Activated CD4-positive, alpha-beta T cell treated with anti-CD3 and anti-CD28 coated beads, Interleukin-2, Interleukin-6, amounts not matched to agents 100 ng/mL and 50 ng/mL, durations not matched to agents 16 hours and 8 hours (primary cell): ENCODE measurements at regions not wholly inside any gene's neighbourhood (a gene's known extent, or its start where the extent isn't known, plus 50 kb on each side); places are given as distances from the start of the nearest gene placed in this dataset.

ENCODE experiments used
- DNase-seq: peaks from one replicate; pipeline ENCODE4 v3.0.0-alpha.2; 2020

DNA sequence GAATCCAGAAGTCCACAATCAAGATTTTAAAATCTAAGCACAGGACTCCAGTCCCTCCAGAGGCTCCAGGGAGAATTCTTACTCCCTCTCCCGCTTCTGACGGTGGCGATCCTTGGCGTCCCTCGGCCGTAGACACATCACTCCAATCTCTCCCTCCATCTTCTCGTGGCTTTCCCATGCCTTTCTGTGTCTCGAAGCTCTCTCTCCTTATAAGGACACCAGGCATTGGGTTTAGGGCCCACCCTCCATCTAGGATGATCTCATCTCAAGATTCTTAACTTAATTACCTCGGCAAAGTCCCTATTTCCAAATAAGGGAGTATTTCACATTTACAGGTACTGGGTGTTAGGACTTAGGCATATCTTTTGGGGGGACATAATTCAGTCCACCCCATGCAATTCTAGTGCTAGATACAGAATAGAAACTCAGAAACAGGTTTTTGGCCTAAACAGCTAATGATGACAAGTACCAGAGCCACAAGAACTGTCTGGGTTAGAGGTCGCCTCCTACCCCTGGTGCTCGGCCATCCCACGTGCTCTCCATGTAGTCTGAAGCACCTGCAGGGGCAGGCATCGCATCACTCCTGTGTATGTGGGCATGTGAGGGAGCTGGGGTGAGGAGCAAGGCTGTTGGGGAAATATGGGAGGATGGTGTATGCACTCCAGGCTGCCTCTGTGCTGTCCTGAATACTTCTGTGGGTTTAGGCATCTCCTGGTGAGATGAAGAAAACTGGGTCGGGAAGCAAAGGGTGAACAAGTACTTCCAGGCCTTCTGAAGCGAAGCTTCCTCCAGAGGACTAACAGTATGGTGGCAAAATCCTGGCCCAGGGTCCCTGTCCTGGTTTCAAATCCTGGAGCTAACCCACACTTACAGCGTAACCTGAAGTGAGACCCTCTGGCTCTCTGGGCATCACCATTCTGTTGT lies 298.3 kb upstream of the ZMIZ1 start:
- no peak for DNase-seq

DNA sequence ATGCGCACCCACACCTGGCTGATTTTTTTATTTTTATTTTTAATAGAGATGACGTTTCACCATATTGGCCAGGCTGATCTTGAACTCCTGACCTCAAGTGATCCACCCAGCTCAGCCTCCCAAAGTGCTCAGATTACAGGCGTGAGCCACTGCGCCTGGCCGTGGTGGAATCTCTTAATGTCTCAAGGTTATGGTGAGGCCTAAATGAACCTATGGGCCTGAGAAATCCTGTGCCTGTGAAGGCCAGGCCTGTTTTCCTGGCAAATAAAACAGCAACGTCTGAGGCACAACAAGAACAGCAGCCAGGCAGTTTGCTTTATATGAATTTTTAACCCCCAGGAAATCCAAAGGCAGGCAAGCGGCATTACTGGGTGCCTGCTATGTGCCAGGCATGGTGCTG lies 297.5 kb upstream of the ZMIZ1 start:
- no peak for DNase-seq

DNA sequence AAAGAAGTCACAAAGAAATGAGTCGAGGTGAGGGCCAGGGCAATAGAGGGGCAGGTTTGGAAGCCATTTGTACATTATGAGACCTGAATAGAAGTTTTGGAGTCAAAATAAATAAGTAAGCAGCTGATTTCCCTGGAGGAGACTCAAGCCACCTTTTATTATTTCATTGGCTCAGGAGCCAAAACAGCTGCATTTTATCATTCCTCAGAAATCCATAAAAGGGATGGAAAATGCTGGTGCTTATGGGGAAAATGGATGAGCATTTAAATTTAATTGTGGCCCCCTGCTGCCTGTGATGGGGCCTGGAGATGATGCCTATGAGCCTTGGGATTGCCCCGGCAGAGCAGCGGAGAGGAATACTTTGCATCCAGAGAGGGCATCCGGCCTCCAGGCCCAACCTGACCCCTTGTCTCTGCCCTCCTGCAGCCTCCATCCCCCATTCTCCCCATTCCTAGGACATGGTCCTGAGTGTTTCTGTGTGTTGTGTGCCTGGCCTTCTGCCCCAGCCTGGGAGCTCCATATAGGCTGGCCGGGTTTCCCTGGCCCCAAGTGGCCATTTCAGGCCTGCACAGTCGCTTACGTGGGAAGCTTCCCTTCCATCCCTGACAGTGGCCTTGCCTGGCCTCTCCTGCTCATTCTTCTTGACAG lies 296.8 kb upstream of the ZMIZ1 start:
- no peak for DNase-seq

DNA sequence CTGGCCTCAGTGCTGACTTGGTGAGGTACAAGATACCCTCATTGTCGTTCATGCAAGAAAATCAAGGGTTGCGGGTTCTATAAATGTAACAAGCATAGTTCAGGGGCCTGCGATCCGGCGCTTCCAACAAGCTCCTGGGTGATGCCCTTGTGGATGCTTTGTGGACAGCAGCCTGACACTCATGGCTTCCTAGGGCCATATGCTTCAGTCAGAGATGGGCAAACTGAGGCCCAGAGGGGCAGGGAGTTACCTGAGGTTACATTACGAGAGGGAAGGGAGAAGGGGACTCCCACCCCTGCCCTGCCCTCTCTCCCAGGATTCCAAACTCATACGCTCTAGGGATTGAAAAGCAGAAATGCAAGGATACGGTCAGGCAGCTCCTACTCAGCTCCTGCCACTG lies 296.3 kb upstream of the ZMIZ1 start:
- DNase-seq, result no peak

DNA sequence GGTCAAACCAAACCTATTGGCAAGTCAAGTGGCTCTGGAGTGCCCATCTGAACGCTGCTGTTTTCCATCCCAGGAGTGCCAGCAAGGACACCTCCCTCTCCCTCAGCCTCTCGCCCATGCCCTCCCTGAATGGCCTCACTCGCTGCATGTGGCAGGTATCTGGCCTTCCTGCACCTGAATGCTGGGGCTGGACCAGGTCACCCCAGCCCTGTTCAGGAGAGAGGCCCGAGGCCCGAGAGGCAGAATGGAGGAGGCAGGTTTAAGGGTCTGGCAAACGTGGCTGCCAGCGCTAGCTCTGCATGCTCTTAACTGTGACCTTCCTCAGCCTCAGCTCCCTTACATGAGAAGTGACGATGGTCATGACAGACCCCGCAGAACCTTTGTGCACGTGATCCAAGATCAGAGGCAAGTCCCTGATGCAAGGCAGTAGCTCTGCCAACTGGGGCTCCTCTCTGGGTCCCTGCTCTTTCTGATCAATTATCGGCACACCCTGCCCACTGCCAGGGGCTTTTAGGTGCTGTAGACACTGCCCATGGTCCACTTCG lies 295.7 kb upstream of the ZMIZ1 start:
- no peak for DNase-seq

DNA sequence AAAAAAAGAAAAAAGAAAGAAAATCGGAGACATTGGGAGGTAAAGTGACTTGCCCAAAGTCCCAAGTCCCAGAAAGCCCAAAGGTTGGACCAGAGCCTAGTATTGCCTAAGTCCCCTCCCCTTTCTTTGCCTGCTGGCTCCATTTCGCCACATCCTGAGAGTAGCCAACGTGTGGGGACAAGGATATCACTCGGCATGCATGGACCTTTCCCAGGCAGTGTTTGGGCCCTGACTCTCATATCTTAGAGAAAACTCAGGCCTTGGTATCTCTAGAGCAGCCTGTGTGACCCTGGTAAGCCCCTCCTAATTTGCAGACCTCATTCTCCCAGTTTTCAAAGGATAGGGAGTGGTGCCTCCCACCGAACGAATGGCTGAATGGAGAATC lies 294.2 kb upstream of the ZMIZ1 start:
- no peak for DNase-seq

DNA sequence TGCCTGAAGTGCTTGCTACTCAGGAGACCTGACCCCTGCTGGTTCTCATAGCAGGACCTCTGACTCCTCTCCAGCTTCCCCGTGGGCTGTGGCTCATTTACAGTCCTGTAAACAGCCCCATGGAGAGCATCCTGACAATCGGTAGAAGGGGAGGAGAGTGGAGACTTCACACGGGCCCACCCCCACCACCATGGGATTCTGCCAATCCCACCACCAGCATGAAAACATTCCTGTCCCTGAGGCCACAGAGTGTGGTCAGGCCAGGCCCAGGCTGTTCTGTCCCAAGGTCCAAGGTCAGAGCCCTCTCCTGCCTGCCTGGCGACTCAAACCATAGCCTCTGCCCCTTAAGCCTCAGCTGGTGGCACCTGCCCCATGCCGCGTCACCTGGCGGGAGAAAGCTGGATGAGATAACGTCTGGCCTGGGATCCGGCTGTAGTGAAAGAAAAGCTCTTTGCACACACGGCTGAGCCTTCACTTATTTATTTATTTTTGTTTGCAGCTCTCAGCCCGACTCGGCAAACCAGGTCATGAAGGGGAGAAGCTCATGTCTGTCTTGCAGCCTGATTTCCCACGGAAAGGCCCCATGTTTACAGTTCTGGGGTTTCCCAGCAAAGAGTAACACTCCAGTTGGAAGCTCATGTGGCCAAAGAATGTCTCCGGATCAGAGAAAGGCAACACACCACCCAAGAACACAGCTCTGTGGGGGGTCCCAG lies 293.6 kb upstream of the ZMIZ1 start:
- DNase-seq, result no peak

DNA sequence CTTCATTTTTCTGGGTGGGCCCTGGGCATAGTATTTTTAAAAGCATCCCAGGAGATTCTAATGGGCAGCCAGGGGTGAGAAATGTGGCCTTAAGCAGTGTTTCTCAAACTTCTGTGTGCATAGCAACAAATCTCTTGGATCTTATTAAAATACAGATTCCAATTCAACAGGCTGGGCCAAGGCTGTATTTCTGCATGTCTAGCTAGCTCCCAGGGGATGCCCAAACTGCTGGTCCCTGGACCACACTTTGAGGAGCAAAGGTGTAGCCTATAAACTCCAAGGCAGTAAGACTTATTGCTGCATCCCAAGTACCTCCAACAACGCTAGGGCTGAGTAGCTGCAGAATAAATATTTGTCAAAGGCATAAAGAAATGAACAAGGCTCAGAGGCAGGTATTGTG lies 292.9 kb upstream of the ZMIZ1 start:
- DNase-seq, result no peak

DNA sequence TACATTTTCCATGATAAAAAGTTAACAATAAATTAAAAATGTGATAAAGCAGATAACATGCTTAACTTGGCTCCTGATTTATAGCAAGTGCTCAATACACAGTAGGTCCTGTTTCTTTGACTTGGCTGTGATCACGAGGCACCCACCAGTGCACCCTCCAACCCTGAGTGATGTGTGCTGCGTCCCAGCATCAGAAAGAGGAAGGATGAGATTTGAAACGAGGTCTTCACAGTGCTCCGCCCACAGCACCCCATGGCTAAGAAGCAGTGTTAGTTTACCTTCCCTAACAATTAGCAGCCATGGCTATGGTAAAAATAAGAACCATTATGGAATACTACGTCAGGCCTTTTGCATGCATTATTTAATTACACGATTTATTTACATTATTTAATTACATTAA lies 292.0 kb upstream of the ZMIZ1 start:
- no peak for DNase-seq

DNA sequence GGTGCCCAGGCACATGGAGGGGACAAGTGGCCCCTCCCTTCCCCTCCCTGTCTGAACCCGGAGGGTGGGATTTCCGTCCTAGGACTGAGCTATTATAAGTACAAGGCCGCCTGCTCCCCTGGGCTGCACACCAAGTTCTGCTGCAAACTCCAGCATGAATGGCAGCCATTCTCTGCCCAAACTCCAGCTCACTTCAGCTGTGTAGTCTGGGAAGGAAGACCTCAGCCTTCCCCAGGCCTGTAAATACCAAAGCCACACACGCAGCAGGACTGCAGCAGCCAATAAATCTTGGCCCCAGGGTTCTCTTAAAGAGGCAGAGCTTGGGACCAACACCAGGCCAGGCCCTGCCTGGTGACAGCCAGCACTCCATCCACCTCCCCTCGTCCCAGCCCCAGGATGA lies 291.3 kb upstream of the ZMIZ1 start:
- no peak for DNase-seq

DNA sequence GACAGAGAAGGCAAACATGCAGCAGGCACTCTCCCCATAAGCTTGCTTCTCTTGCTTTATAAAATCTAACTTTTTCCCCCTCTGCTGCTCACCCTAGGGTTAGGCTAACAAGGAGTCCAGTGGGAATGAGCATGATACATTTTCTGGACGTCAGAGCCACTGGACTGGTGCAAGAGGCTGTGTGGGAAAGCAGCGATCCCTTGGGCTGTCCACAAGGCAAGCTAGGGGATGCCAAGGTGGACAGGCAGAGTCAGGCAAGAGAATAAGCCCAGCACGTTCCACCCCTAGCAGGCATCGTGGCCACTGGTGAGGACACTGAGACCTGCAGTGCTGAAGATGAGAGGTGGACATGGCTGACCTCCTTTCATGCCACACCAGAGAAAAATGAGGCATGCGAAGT lies 290.9 kb upstream of the ZMIZ1 start:
- DNase-seq, result no peak

DNA sequence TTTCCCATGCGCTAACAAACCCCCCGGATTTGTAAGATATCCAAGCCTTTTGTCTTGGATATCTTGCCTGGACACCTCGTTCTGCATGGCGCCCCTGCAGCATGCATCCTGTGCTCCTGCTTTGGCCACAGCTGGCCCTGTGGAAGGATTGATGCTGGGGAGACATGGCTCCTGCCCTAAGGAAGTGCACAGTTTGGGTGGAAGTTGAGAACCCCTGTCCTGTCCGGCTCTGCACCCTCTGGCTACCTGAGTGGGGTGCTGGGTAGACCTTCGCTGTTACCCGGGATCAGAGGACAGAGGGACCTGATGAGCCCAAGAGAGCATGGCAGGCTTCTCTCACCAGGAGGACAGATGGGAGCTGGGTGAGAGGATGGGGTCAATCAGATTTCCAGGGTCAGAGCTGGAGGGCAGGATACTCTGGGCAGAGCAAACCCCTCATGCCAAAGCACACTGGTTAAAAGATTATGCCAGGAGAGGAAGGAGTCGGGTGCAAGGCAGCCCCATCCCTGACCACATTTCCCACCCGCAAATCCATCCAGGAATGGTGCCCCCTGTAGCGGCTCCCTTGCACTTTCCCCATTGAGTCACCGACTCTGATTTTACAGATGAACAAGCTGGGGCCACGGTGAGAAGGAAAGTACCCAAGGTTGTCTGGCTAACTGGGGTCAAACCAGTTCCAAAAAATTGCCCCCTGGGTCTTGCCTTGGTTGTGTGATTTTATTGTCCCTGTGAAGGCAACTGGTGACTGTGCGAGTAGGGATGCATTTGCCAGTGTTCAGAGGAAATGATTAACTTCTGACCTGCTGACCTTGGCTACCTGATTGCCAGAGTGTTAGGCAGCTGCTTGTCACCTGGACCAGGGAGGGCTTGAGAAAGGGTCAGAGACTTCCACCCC lies 290.1 kb upstream of the ZMIZ1 start:
- no peak for DNase-seq

DNA sequence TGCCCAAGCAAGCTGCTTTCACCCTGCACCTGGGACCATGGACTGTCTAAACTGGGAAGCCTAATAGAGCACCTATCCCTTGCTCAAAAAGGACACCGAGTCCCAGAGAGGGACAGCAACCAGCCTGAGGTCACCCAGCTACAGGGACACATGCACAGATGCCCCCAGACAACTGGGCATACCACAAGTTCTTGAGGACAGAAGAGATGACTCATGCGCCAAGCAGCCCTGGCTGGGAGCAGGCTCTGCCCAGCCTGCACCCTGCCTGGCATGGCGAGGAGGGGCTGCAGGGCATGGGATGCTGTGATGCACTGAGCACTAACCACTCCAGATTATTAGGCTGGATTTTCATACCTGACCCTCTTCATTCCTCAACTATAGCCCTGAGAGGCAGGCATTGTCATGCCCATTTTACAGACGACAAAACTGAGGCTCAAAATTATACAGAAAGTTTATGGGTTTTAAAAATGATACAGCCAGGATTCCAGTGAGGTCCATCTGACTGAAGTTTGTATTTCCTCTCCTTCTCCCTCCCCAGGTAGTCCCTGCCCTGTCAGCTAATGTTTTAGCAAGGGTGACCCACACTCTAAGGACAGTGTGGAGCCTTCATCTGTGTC lies 289.3 kb upstream of the ZMIZ1 start:
- no peak for DNase-seq

DNA sequence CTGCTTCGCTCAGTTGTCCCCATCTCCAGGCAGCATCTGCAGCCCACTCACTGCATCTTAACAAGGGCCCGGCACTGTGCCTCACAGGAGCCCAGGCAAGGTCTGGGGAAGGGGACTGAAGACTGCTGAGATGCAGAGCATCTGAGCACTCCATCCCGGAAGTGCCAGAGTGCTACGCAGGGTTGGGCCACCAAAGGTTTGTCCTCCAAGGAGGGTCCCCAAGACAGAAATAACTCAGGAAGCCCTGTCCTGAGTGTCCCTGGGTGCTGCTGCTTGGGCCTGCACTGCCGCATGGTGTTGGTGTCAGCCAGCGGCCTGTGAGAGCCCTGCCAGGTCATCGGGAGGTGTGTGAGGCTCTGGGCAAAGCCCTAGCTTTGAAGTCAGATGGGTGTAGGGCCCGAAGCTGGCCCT lies 288.2 kb upstream of the ZMIZ1 start:
- DNase-seq, result no peak

DNA sequence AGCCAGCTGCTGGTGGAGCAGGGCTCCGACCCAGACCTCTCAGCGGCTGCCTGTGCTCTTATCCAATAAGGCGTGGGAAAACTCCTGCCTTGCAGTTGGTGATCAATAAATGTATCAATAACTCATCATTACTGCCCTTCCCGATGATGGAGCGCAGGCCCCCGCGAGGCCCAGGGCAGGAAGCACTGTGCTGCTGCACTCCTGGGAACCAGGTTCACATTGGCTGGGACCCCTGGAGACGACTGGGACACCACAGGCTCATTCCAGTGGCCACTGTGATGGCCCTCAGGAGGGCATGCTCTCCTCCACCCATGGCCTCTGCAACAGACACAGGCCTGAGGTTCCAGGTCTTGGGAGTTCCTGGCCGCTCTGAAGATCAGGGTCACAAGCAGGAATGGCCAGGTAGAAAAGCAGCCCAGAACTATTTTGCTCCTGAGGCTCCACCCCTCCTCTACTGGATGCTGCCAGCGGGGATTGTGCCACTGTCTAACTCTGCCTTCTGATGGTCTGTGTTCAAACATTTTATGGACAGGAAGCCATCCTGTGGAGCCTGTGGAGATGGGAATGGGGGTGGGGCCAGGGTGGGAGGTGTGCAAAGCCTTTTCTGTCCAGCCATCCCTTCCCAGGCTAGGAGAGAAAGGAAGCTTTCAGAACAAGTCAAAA lies 287.4 kb upstream of the ZMIZ1 start:
- DNase-seq, result no peak

DNA sequence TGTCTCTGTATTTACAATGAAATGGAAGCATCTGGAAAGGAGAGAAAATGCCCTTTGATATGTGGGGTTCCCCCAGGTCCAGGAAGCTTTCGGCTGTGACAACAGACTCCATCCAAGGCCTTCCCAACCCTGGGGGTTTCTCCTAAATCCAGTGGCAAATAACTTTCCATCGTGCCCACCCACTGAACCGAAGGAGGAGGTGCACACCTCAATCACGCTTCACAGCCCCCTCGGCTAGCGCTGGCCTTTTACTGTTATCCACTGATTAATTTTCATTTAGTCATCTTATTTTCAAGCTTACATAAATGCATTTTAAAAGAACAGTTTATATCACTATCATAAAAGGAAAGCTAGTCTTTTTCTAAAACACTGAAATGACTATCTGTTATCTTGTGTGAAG lies 286.8 kb upstream of the ZMIZ1 start:
- DNase-seq, result no peak

DNA sequence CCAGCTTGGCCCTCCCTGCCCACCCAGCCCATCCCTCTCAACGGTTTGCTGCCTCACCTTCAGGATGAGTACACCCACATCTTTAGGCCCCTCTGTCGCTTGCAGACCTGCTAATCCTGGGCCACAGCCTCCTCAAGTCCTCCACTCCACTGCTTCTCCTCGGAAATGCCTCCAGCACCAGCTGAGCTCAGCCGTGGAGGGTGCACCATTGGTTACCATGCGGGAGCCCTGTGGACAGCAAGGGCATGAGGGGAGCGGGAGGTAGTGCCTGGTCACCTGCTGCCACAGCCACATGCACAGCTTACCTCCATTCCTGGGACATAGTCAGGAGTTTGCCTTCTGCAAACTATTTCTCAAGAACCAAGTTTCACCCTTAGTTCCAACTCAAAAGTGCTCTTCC lies 286.3 kb upstream of the ZMIZ1 start:
- no peak for DNase-seq

DNA sequence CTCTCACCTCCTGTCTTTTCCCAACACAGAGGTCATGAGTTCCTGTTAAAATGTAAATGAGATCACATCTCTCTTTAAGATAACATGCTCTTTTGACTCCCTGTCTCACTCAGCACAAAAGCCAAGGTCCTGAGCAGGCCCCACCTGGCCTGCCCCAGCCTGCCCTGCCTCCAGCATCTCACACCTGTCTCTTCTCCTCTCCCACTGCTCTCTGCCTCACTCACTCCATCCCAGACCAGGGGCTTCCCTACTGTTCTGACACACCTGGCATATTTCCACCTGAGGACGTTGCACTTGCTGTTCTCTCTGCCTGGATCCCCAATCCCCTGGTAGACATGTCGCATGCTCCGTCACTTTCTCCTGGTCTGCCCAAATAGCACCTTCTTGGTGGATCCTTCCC lies 285.0 kb upstream of the ZMIZ1 start:
- no peak for DNase-seq

DNA sequence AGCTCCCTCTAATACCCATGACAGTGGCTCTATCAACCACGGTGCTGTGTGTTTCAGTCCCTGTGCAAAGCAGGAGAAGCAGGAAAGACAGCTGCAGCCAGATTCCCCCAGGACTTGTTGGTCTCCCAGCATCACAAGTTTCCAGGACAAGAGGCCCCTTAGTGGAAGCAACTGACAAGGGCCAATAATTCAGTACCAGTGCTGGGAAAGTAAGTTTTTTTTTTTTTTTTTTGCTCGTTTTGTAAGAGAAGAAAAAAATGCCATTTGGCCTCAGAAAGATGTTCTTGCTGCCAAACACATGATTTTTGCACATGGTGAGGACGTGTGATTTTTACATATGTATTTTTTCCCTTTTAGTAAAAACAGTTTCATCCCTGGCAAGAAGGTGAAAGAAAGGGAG lies 284.2 kb upstream of the ZMIZ1 start:
- no peak for DNase-seq

DNA sequence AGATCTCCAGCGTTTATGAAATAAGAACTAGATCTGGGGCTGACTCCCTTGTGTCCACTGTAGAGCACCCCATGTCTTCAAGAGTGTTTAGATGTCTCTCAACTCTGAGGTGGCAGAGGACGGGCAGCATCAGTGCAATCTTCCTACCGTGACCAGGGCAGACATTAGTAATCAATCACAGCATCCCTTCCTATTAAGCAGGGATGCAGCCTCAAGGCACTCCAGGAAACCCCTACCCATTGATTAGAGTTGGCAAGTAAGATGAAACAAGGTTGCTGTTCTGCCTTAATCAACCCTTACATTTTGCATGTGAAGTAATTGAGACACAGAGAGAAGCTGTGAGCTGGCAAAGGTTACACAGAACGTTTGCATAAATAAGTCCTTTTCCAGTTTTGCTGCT lies 283.7 kb upstream of the ZMIZ1 start:
- no peak for DNase-seq

DNA sequence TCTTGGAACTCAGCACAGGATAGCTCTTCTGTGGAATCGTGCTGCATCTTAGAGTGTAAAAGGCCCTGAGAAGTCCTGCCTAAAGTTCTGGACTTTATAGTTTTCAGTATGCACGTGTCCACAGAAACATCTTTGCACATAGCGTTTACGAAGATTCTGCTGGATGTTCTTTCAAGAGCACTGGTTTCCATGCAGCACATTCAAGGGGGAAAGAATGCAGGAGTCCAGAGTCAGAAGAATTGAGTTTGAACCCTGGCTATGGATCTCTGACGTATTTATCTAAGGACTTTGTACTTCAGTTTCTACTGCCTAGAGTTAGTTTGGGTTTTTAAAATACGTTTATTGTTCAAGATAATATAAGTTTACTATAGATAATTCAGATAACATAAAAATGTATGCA lies 282.8 kb upstream of the ZMIZ1 start:
- DNase-seq, result no peak

DNA sequence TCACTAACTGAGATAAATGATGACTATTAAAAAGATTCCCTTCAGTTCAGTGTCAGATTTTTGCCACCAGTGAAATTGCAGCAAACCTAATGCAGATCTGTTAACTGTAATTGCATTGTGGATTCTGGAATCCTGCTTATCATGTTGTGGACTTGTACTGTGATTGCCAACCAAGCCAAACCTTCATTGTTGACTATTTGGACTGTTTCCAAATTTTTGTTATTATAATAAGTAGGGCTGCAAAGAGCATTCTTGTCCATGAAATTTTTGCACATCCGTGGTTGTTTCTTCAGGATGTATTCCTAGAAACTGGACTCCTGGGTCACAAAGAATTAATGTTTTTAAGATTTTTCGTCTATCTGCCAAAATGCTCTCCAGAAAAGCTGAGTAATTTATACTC lies 281.6 kb upstream of the ZMIZ1 start:
- no peak for DNase-seq
